C4-2B (cell line): ENCODE measurements at regions not wholly inside any gene's neighbourhood (a gene's known extent, or its start where the extent isn't known, plus 50 kb on each side); places are given as distances from the start of the nearest gene placed in this dataset.

Source experiments
- ZFX ChIP-seq: fragments of 450-650 bp; IDR thresholded peaks from 2 replicates; pipeline ENCODE4 v1.6.1; 2017
- TF ChIP-seq, protein P1 (sequence below): fragments of 450-650 bp; conservative IDR thresholded peaks from 2 replicates; pipeline ENCODE4 v1.5.1; 2017; ENCODE audit warnings: mild to moderate bottlenecking

GRCh38 chr5:17907094-17907493, 272.8 kb downstream of the TAF11L14 start:
- TF ChIP-seq, protein P1, sequence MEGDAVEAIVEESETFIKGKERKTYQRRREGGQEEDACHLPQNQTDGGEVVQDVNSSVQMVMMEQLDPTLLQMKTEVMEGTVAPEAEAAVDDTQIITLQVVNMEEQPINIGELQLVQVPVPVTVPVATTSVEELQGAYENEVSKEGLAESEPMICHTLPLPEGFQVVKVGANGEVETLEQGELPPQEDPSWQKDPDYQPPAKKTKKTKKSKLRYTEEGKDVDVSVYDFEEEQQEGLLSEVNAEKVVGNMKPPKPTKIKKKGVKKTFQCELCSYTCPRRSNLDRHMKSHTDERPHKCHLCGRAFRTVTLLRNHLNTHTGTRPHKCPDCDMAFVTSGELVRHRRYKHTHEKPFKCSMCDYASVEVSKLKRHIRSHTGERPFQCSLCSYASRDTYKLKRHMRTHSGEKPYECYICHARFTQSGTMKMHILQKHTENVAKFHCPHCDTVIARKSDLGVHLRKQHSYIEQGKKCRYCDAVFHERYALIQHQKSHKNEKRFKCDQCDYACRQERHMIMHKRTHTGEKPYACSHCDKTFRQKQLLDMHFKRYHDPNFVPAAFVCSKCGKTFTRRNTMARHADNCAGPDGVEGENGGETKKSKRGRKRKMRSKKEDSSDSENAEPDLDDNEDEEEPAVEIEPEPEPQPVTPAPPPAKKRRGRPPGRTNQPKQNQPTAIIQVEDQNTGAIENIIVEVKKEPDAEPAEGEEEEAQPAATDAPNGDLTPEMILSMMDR, result no peak
- TF ChIP-seq ZFX, result no peak
